ENCODE measurements at regions not wholly inside any gene's neighbourhood (a gene's known extent, or its start where the extent isn't known, plus 50 kb on each side); places are given as distances from the start of the nearest gene placed in this dataset.

DNA sequence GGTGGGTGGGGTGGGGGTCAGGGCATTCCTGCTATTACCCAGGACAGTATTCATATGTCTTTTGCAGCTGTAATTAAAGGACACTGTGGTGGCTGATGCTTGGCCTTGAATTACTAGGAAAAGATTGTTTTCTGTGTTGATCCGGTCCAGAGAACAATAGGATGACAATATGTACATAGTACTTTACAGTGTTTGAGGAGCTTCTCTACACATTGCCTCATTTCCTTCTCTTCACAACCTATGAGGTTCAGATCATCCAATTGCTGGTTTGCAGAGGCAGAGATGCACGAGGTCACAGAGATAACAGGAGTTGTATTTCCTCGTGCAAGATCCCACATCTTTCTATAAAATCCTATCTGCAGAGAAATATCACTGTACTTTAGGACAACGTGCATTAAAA is 119.5 kb downstream of the LIPG start:
- Histone ChIP-seq H3K9me2 (replicated peaks; ENCODE audit: insufficient read depth, low read length) (no peaks in the 10 kb centered on the region), H2AFZ (ENCODE audit: low read depth, low read length, severe bottlenecking) (no peak overlapping the region), H4K20me1 (ENCODE audit: low read depth, low read length) (no peaks in the 10 kb centered on the region), H3K79me2 (ENCODE audit: insufficient read depth, low read length) (no peaks in the 10 kb centered on the region), H3K27ac (ENCODE audit: low read depth, low read length) (no peak overlapping the region), H3K36me3 (ENCODE audit: low read length) (no peaks in the 10 kb centered on the region), H3K9ac (ENCODE audit: low read length) (no peak overlapping the region), H3K27me3 (ENCODE audit: low read length) (no peaks in the 10 kb centered on the region), H3F3A (ENCODE audit: insufficient read depth) (no peaks in the 10 kb centered on the region), H3K4me3 (ENCODE audit: insufficient read depth, low read length, poor library complexity, severe bottlenecking) (no peak overlapping the region), H3K9me3 (ENCODE audit: insufficient read depth, low read length) (no peaks in the 10 kb centered on the region), H3K4me2 (ENCODE audit: low read depth, low read length, poor library complexity, severe bottlenecking) (no peak overlapping the region)
- TF ChIP-seq, protein P1, sequence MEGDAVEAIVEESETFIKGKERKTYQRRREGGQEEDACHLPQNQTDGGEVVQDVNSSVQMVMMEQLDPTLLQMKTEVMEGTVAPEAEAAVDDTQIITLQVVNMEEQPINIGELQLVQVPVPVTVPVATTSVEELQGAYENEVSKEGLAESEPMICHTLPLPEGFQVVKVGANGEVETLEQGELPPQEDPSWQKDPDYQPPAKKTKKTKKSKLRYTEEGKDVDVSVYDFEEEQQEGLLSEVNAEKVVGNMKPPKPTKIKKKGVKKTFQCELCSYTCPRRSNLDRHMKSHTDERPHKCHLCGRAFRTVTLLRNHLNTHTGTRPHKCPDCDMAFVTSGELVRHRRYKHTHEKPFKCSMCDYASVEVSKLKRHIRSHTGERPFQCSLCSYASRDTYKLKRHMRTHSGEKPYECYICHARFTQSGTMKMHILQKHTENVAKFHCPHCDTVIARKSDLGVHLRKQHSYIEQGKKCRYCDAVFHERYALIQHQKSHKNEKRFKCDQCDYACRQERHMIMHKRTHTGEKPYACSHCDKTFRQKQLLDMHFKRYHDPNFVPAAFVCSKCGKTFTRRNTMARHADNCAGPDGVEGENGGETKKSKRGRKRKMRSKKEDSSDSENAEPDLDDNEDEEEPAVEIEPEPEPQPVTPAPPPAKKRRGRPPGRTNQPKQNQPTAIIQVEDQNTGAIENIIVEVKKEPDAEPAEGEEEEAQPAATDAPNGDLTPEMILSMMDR (IDR thresholded peaks at IDR 0.05; ENCODE audit: insufficient read depth, low read length, poor library complexity, severe bottlenecking): no peak
- TF ChIP-seq EZH2phosphoT487 (conservative IDR thresholded peaks at IDR 0.05; ENCODE audit: low read length): no peak

DNA sequence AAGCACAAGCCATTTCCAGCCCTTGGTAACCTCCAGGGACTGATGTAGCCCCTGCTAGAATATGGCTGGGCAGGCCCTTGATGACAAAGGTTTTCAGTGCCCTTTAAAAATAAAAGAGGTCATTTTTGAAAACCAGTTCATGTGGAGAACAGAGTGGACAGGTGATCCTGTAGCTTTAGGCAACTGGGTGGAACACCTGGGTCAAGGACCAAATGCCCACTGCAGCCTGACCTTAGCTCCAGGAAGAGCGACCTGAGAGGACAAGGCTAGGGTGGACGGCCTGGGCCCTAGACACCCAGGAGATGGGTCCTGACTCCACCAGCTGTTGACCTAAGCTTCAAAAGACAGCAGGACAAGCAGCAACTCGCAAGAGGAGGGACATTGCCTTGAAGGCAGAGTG is 116.6 kb downstream of the LIPG start:
- no peaks in the 10 kb centered on the region for H3K9me3 ChIP-seq (ENCODE audit: insufficient read depth, low read length)
- H2AFZ ChIP-seq (ENCODE audit: low read depth, low read length, severe bottlenecking): no peak overlapping the region
- H3K4me2 ChIP-seq (ENCODE audit: low read depth, low read length, poor library complexity, severe bottlenecking): no peak overlapping the region
- H3F3A ChIP-seq (ENCODE audit: insufficient read depth): no peaks in the 10 kb centered on the region
- no peak overlapping the region for H3K4me3 ChIP-seq (ENCODE audit: insufficient read depth, low read length, poor library complexity, severe bottlenecking)
- no peak for TF ChIP-seq EZH2phosphoT487 (conservative IDR thresholded peaks at IDR 0.05; ENCODE audit: low read length)
- TF ChIP-seq, protein P1 (IDR thresholded peaks at IDR 0.05; ENCODE audit: insufficient read depth, low read length, poor library complexity, severe bottlenecking): no peak
- no peak overlapping the region for H3K9ac ChIP-seq (ENCODE audit: low read length)
- H3K27me3 ChIP-seq (ENCODE audit: low read length): no peaks in the 10 kb centered on the region
- H3K36me3 ChIP-seq (ENCODE audit: low read length): no peaks in the 10 kb centered on the region
- no peaks in the 10 kb centered on the region for H3K9me2 ChIP-seq (replicated peaks; ENCODE audit: insufficient read depth, low read length)
- H3K79me2 ChIP-seq (ENCODE audit: insufficient read depth, low read length): no peaks in the 10 kb centered on the region
- no peaks in the 10 kb centered on the region for H4K20me1 ChIP-seq (ENCODE audit: low read depth, low read length)
- H3K27ac ChIP-seq (ENCODE audit: low read depth, low read length): no peak overlapping the region

GRCh38 chr18:49677762-49678413 is 116.0 kb downstream of the LIPG start:
- H3K79me2 ChIP-seq (ENCODE audit: insufficient read depth, low read length): no peaks in the 10 kb centered on the region
- no peak overlapping the region for H2AFZ ChIP-seq (ENCODE audit: low read depth, low read length, severe bottlenecking)
- no peaks in the 10 kb centered on the region for H3K36me3 ChIP-seq (ENCODE audit: low read length)
- TF ChIP-seq EZH2phosphoT487 (conservative IDR thresholded peaks at IDR 0.05; ENCODE audit: low read length): no peak
- TF ChIP-seq, protein P1 (IDR thresholded peaks at IDR 0.05; ENCODE audit: insufficient read depth, low read length, poor library complexity, severe bottlenecking): no peak
- no peak overlapping the region for H3K27ac ChIP-seq (ENCODE audit: low read depth, low read length)
- no peak overlapping the region for H3K4me2 ChIP-seq (ENCODE audit: low read depth, low read length, poor library complexity, severe bottlenecking)
- no peak overlapping the region for H3K4me3 ChIP-seq (ENCODE audit: insufficient read depth, low read length, poor library complexity, severe bottlenecking)
- H3K9ac ChIP-seq (ENCODE audit: low read length): no peak overlapping the region
- no peaks in the 10 kb centered on the region for H3K27me3 ChIP-seq (ENCODE audit: low read length)
- H3F3A ChIP-seq (ENCODE audit: insufficient read depth): no peaks in the 10 kb centered on the region
- no peaks in the 10 kb centered on the region for H3K9me2 ChIP-seq (replicated peaks; ENCODE audit: insufficient read depth, low read length)
- no peaks in the 10 kb centered on the region for H3K9me3 ChIP-seq (ENCODE audit: insufficient read depth, low read length)
- H4K20me1 ChIP-seq (ENCODE audit: low read depth, low read length): no peaks in the 10 kb centered on the region

Data from SU-DHL-6 (cell line).